LNCaP clone FGC (cell line): ENCODE measurements at regions not wholly inside any gene's neighbourhood (a gene's known extent, or its start where the extent isn't known, plus 50 kb on each side); places are given as distances from the start of the nearest gene placed in this dataset.

ENCODE experiments used
- DNase-seq: peaks from one replicate; pipeline ENCODE4 v3.0.0-alpha.2; 2011; ENCODE audit warnings: low read depth
- H3K4me3 ChIP-seq: 2 replicates; pipeline ENCODE4 v1.5.1; 2011; ENCODE audit warnings: mild to moderate bottlenecking, low read depth, low read length, control low read depth
- TF ChIP-seq, protein P1 (sequence below): IDR thresholded peaks from 2 replicates; pipeline ENCODE4 v1.5.1; 2012; ENCODE audit warnings: mild to moderate bottlenecking; ENCODE audit not compliant: control insufficient read depth, insufficient read depth; ENCODE audit errors: extremely low read depth

DNA sequence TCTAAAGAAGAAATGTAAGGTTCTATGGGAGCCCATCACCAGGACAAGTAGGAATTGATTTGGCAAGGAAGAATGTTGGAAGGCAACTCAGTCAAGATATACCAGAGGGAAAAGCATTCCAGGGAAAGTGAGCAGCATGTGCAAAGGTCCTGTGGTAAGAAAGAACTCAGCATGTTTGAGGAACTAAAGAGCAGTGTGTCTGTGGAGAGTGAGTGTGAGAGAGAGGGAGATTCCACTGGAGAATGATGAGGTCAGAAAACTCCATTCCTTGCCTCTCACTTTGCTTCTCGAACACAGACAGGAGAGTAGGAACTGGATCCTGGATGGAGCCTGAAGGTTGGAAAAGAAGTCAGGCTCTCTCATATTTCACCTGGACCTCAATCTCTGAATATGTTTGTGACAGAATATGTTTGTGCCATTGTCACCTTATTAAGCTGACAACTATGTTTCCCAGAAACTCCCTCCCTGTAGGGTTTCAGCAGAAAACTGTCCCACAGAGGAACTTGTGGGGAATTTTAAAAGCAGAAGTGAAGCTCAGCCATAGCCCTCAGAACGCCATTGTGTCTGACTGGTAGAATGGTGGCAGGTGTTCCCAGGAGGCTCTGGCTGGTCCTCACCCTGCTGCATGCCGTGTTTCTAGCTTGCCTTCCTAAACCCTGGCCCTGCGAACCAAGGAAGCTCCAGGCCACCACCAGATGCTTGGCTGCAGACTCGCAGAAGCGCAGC lies 382.4 kb upstream of the XYLT1 start:
- no peak for DNase-seq
- TF ChIP-seq, protein P1, sequence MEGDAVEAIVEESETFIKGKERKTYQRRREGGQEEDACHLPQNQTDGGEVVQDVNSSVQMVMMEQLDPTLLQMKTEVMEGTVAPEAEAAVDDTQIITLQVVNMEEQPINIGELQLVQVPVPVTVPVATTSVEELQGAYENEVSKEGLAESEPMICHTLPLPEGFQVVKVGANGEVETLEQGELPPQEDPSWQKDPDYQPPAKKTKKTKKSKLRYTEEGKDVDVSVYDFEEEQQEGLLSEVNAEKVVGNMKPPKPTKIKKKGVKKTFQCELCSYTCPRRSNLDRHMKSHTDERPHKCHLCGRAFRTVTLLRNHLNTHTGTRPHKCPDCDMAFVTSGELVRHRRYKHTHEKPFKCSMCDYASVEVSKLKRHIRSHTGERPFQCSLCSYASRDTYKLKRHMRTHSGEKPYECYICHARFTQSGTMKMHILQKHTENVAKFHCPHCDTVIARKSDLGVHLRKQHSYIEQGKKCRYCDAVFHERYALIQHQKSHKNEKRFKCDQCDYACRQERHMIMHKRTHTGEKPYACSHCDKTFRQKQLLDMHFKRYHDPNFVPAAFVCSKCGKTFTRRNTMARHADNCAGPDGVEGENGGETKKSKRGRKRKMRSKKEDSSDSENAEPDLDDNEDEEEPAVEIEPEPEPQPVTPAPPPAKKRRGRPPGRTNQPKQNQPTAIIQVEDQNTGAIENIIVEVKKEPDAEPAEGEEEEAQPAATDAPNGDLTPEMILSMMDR: no peak
- H3K4me3 ChIP-seq: no peak overlapping the region

DNA sequence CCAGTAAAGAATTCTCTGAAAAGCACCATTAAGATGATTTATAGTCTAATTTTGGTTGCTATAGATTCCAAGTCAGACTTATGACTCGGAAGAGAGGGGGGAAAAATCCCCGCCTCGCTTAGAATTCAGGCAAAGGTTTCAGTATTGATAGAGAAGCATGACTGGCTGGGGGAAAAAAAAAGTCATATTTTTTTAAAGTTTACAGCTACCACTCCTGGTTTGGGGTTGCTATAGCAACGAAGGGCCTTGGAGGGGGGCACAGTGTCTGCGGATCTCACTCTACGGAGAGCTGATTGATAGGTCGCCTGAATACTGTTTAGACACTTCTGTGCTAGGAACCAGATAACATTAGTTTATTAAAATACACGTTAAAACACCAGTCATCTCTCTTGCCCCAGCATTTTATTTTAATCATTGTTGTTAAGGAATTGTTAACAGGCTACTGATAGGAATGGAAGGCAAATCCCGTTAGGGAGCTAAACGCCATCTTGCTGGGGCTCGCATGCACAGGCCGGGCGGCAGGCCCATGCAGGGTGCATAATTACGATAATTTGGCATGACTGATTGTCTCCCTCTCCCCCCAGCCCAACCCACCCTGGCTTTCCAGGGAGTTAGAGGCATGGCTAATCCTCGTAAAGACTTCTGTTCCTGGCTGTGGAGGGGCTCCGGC lies 380.0 kb upstream of the XYLT1 start:
- DNase-seq: no peak
- H3K4me3 ChIP-seq: no peak overlapping the region
- TF ChIP-seq, protein P1: no peak

DNA sequence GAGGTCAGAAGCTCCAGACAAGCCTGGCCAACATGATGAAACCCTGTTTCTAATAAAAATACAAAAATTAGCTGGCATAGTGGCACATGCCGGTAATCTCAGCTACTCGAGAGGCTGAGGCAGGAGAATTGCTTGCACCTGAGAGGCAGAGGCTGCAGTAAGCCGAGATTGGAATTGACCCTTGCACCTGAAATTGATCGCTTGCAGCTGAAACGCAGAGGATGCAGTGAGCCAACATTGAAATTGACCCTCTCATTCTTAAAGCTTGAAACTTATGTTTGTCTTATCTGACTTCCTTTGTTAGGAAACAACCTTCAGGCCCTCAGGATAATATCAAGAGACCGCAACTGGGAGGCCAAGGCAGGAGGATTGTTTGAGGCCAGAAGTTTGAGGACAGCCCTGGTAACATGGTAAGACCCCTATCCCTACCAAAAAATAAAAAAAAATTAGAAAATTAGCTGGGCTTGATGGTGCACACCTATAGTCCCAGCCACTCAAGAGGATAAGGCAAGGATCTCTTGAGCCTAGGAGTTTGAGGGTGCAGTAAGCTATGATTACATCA lies 376.6 kb upstream of the XYLT1 start:
- no peak for DNase-seq
- H3K4me3 ChIP-seq: no peak overlapping the region
- TF ChIP-seq, protein P1: no peak

DNA sequence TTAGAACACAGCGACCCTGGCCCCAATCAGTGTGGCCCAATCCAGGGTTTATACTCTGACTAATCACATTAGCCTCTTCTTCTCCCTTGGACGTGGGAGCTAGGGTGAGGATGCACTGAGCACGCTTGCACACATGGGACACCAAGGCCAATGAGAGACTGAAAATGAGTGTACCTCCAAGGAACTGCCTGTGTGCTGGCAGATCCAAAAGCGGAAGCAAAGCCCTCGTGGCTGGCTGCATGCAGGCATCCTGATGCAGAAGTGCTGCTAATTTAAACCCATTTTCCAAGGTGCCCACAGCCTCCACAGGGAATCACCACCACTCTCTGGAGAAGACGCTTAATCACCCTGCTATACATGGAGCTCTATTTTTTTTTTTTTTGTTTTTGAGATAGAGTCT lies 375.3 kb upstream of the XYLT1 start:
- DNase-seq: no peak
- TF ChIP-seq, protein P1: no peak
- H3K4me3 ChIP-seq: no peak overlapping the region

DNA sequence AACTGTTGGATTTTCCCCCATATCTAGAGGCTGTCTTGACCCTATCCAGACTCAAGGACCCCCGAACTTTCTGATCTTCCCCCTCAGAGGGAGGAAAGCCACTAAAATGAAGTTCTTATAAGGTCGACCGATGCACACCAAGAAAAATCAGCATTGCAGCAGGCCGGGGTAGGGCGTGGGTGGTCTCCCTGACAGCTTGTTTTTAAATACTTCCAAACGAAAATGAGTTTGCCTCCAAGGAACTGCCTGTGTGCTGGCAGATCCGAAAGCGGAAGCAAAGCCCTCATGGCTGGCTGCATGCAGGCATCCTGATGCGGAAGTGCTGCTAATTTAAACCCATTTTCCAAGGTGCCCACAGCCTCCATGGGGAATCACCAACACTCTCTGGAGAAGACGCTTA lies 374.3 kb upstream of the XYLT1 start:
- TF ChIP-seq, protein P1: no peak
- no peak for DNase-seq
- H3K4me3 ChIP-seq: no peak overlapping the region

DNA sequence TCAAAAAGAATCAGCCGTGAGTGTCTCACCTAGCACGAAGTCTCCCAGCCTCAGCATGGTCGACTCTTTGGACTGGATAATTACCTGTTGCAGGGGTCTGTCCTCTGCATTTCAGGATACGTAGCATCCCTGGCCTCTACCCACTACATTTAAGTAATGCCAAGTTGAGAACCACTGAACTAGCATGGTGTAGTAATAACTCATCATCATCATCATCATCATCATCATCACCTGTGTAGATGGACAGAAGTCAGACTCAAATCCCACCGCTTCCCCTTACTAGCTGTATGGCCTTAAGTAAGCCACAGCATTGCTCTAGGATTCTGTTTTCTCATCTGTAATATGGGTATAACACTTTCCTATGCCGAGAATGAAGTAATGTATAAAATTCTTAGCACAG lies 373.1 kb upstream of the XYLT1 start:
- TF ChIP-seq, protein P1: no peak

DNA sequence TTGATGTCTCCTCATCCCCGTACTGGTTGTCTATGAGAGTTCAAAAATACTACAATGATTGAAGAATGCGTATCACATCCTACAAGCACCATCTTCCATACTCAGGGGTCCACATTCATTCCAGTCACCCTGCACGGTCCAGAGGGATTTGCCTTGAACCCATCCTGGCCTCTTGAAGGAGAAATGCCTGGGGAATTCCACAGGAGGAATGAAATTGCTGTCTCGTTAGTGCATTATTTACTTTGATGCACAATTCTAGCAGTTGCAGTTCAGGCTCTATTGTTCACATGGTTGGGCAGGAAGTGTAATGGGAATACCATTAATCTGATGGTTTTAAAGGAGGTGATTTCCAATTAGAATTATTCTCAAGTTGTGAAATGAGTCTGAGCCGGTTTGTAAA lies 369.1 kb upstream of the XYLT1 start:
- no peak overlapping the region for H3K4me3 ChIP-seq
- TF ChIP-seq, protein P1: no peak
- DNase-seq: no peak

More for the DNA sequence above, 373.1 kb upstream of the XYLT1 start:
- DNase-seq: no peak
- no peak overlapping the region for H3K4me3 ChIP-seq
